ENCODE measurements at regions not wholly inside any gene's neighbourhood (a gene's known extent, or its start where the extent isn't known, plus 50 kb on each side); places are given as distances from the start of the nearest gene placed in this dataset.

GRCh38 chr1:50348449-50349241, 74.6 kb downstream of the DMRTA2 start:
- H3K27ac ChIP-seq = no peak overlapping the region
- TF ChIP-seq CTCF (conservative IDR thresholded peaks at IDR 0.05) = peak; percentile 86
- TF ChIP-seq ZFX (IDR thresholded peaks at IDR 0.05) = no peak

DNA sequence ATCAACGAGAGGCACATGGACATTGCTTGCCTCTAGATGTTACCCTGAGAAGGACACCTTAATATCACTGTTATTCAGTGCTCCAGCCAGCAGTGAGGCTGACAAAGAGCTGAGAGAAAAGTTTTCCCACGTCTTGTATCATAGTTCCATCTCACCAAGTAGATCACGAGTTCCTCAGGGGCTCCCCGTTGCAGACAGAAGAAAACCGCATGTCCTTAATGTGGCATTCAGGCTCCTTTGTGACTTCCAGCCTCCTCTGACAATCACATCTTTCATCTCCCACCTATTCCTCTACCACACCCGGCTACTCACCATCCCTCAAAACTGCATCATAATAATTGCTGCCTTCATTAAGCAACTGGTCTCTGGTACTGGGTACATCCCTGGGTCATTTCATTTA, 75.3 kb downstream of the DMRTA2 start:
- H3K27ac ChIP-seq = no peak overlapping the region
- no peak for TF ChIP-seq ZFX (IDR thresholded peaks at IDR 0.05)
- TF ChIP-seq CTCF (conservative IDR thresholded peaks at IDR 0.05) = no peak

GRCh38 chr1:50346621-50347020, 76.6 kb downstream of the DMRTA2 start:
- H3K27ac ChIP-seq = no peak overlapping the region
- TF ChIP-seq ZFX (IDR thresholded peaks at IDR 0.05) = no peak
- TF ChIP-seq CTCF (conservative IDR thresholded peaks at IDR 0.05) = no peak

DNA sequence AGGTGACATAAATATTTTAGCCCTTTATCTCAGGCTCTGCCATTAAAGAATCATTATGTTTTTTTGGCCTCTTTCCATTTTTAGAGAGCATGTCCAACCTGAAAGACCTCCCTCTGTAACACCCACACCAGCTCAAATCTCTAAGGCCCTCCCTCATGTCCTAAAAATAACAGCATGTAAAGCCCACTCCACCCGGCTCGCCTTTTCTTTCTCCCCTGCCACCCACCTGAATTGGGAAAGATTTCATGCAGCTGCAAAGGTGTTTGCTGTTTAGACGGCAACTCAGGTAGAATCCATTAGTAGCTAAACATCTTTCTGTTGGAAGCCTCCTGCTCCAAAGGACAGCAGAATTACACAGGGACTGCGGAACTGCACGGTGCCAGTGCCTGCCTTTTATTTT, 79.9 kb downstream of the DMRTA2 start:
- H3K27ac ChIP-seq = no peak overlapping the region
- TF ChIP-seq ZFX (IDR thresholded peaks at IDR 0.05) = no peak
- no peak for TF ChIP-seq CTCF (conservative IDR thresholded peaks at IDR 0.05)

DNA sequence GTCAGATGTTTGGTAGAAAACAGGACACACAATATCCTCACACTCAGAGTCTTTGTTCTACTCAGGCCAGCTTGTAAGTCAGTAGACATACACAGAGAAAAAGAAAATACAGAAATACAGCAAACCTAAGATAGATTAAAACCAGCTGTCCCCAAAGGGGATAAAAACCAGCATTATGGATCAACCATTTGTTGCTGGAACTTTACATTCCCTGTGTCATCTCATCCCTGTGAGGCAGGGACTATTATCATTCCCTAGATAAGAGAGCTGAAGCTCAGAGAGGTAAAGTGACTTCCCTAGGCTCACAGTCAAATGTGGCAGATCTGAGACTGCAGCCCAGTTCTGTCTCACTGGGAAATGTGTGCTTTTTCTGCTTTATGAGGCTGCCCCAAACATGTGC, 80.7 kb downstream of the DMRTA2 start:
- no peak overlapping the region for H3K27ac ChIP-seq
- TF ChIP-seq CTCF (conservative IDR thresholded peaks at IDR 0.05) (no peak), ZFX (IDR thresholded peaks at IDR 0.05) (no peak)

- TF ChIP-seq ZFX (IDR thresholded peaks at IDR 0.05) (no peak), CTCF (conservative IDR thresholded peaks at IDR 0.05) (no peak)
- H3K27ac ChIP-seq = no peak overlapping the region
Measured at GRCh38 chr1:50335036-50335435, 88.2 kb downstream of the DMRTA2 start.

GRCh38 chr1:50333595-50333974, 89.7 kb downstream of the DMRTA2 start:
- H3K27ac ChIP-seq = no peak overlapping the region

More at GRCh38 chr1:50333595-50333974, 89.7 kb downstream of the DMRTA2 start:
- TF ChIP-seq ZFX (IDR thresholded peaks at IDR 0.05) (no peak), CTCF (conservative IDR thresholded peaks at IDR 0.05) (peak; percentile 81)

Measured in C4-2B (cell line).